Choroid plexus epithelial cell (primary cell): ENCODE measurements at regions not wholly inside any gene's neighbourhood (a gene's known extent, or its start where the extent isn't known, plus 50 kb on each side); places are given as distances from the start of the nearest gene placed in this dataset.

Experiments
- DNase-seq: peaks from one replicate; pipeline ENCODE4 v3.0.0-alpha.2; 2010; ENCODE audit warnings: low read depth
- H3K4me3 ChIP-seq: 2 replicates; pipeline ENCODE4 v1.5.1; 2011; ENCODE audit warnings: low read depth, mild to moderate bottlenecking, control low read depth, low read length, moderate library complexity
- CTCF ChIP-seq: conservative IDR thresholded peaks from 2 replicates; pipeline ENCODE4 v1.5.1; 2011; ENCODE audit warnings: low read depth, mild to moderate bottlenecking, control low read depth, inconsistent platforms, low read length, moderate library complexity

GRCh38 chr2:31707992-31708391 is 127.3 kb upstream of the SRD5A2 start:
- no peak for TF ChIP-seq CTCF
- H3K4me3 ChIP-seq: no peak overlapping the region
- DNase-seq: no peak

GRCh38 chr2:31704561-31705212 is 123.9 kb upstream of the SRD5A2 start:
- no peak for DNase-seq
- TF ChIP-seq CTCF: no peak
- no peak overlapping the region for H3K4me3 ChIP-seq

GRCh38 chr2:31703253-31703652 is 122.5 kb upstream of the SRD5A2 start:
- no peak for DNase-seq
- no peak overlapping the region for H3K4me3 ChIP-seq
- no peak for TF ChIP-seq CTCF

- DNase-seq: no peak
- no peak for TF ChIP-seq CTCF
- H3K4me3 ChIP-seq: no peak overlapping the region
These were observed 118.0 kb upstream of the SRD5A2 start for GRCh38 chr2:31698722-31699121.

GRCh38 chr2:31696068-31696467 is 115.3 kb upstream of the SRD5A2 start:
- no peak for TF ChIP-seq CTCF
- no peak overlapping the region for H3K4me3 ChIP-seq
- no peak for DNase-seq

- peak; percentile 13 for DNase-seq
These were observed 113.7 kb upstream of the SRD5A2 start for GRCh38 chr2:31694444-31694843.

More at GRCh38 chr2:31694444-31694843, 113.7 kb upstream of the SRD5A2 start:
- H3K4me3 ChIP-seq: no peak overlapping the region
- peak; percentile 30 for TF ChIP-seq CTCF
